ENCODE measurements at regions not wholly inside any gene's neighbourhood (a gene's known extent, or its start where the extent isn't known, plus 50 kb on each side); places are given as distances from the start of the nearest gene placed in this dataset.

DNA sequence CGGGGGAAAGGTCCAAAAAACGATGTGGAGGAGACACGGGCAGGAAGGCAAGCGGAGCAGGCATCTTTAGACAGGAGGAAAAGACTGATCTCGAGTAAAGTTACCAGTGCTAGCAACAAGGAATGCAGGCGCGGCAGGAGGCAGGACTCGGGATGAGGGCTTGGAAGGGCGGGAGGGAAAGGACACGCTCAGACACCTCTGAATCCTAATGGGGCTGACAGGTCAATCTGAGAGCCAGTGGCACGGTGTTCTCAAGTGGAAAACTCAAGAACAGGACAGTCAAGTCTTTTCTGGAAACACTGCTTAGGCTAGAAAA, 155.3 kb upstream of the COBL start:
- Histone ChIP-seq H3K36me3 (ENCODE audit: control insufficient read depth, insufficient read depth, low read length) (no peaks in the 10 kb centered on the region), H3K9me3 (ENCODE audit: control insufficient read depth, insufficient read depth, low read length) (no peaks in the 10 kb centered on the region), H3K27me3 (ENCODE audit: control insufficient read depth, insufficient read depth, low read length) (peaks cover 25% of the 10 kb centered on the region), H3K27ac (ENCODE audit: low read depth, low read length) (no peak overlapping the region), H3K9ac (ENCODE audit: low read depth, low read length) (no peak overlapping the region), H3K4me3 (ENCODE audit: low read depth, low read length) (peak overlapping the region; percentile 48; the same call in 1 of the 2 replicates), H3K4me1 (ENCODE audit: control insufficient read depth, insufficient read depth, low read length) (peaks cover 13% of the 10 kb centered on the region)

DNA sequence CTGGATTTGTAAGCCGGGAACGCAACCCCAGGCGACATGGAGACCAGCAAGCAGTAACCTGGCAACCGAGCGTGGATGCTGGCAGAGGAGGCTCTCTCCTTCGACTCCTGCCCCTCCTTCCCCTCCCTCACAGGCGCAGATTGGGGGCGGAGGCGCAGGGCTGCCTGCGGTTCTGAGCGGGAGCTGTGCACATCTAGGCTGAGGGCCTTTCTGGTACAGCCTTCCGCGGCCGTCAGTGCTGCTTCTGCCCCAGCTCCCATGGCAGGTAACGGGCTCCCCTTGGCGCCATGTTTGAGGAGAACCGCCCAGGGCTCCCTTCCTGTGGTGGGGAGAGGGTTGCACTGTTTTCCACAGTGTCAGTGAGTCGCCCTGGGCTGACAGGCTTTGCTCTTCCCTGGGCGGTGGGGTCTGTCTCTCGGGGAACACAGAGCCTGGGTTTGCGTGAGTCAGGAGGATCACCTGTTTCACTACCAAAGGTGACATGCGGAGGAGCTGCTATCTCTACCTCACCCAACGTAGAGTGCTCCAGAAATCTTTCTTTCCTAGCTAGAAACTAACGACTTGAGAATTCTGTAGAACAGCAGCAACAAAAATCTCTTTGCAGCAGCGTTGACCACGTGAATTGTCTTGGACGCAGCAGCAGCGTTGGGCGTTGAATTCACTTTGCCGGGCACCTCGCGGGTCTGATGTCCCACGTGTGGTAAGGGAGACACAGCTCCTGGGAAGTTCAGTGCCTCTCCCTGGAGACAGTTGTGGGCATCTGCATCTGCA, 154.8 kb upstream of the COBL start:
- no peaks in the 10 kb centered on the region for H3K36me3 ChIP-seq (ENCODE audit: control insufficient read depth, insufficient read depth, low read length)
- no peaks in the 10 kb centered on the region for H3K9me3 ChIP-seq (ENCODE audit: control insufficient read depth, insufficient read depth, low read length)
- H3K27ac ChIP-seq (ENCODE audit: low read depth, low read length): no peak overlapping the region
- peaks cover 25% of the 10 kb centered on the region for H3K27me3 ChIP-seq (ENCODE audit: control insufficient read depth, insufficient read depth, low read length)
- H3K9ac ChIP-seq (ENCODE audit: low read depth, low read length): no peak overlapping the region
- peak overlapping the region; percentile 48 for H3K4me3 ChIP-seq (ENCODE audit: low read depth, low read length)
- H3K4me1 ChIP-seq (ENCODE audit: control insufficient read depth, insufficient read depth, low read length): peaks cover 13% of the 10 kb centered on the region

DNA sequence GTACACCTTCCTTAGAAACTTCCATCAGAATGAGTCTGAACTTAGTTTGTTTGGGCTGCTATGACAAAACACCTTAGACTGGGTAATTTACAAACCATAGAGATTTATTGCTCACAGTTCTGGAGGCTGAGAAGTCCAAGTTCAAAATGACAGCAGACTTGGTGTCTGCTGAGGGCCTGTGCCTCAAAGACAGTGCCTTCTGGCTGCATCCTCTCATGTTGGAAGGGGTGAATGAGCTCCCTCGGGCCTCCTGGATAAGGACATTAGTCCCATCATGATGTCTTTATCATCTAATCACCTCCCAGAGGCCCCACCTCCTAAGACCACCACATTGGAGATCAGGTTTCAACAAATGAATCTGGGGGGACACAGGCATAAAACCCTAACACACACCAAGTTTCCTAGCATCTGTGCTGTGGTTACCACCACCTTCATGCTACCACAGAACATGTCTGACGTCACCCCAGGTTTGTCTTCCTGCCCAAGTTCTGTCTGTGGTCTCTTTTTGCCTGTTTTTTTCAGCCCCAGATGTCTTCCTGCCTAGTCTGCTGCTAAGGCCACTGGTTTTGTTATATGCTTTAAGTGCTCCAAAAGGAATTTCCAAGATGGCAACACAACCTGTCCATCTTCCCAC, 150.9 kb upstream of the COBL start:
- Histone ChIP-seq H3K27ac (ENCODE audit: low read depth, low read length) (no peak overlapping the region), H3K9me3 (ENCODE audit: control insufficient read depth, insufficient read depth, low read length) (no peaks in the 10 kb centered on the region), H3K4me3 (ENCODE audit: low read depth, low read length) (no peak overlapping the region), H3K4me1 (ENCODE audit: control insufficient read depth, insufficient read depth, low read length) (peaks cover 13% of the 10 kb centered on the region), H3K9ac (ENCODE audit: low read depth, low read length) (no peak overlapping the region), H3K36me3 (ENCODE audit: control insufficient read depth, insufficient read depth, low read length) (no peaks in the 10 kb centered on the region), H3K27me3 (ENCODE audit: control insufficient read depth, insufficient read depth, low read length) (peaks cover 19% of the 10 kb centered on the region)

DNA sequence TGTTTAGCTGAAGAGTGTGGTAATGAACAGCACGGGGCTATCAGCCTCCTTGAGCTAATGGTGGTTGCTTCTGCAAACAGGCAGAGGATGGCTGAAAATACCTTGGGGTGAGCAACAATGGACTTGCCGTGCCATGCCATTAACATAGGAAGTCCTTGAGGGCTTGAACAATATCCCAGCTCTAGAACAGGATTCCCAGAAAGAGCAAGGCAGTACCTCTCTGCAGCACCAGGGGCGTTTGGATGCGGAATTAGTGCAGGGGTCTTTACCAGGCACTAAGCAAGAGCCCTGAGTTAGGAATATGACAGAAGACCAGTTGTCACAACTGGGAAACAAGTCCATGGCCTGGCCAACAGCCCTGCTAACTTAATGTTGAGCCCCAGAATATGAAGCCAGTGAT, 143.2 kb upstream of the COBL start:
- Histone ChIP-seq H3K4me3 (ENCODE audit: low read depth, low read length) (no peak overlapping the region), H3K9me3 (ENCODE audit: control insufficient read depth, insufficient read depth, low read length) (no peaks in the 10 kb centered on the region), H3K27me3 (ENCODE audit: control insufficient read depth, insufficient read depth, low read length) (no peaks in the 10 kb centered on the region), H3K27ac (ENCODE audit: low read depth, low read length) (no peak overlapping the region), H3K4me1 (ENCODE audit: control insufficient read depth, insufficient read depth, low read length) (peaks cover 21% of the 10 kb centered on the region), H3K36me3 (ENCODE audit: control insufficient read depth, insufficient read depth, low read length) (no peaks in the 10 kb centered on the region), H3K9ac (ENCODE audit: low read depth, low read length) (no peak overlapping the region)

DNA sequence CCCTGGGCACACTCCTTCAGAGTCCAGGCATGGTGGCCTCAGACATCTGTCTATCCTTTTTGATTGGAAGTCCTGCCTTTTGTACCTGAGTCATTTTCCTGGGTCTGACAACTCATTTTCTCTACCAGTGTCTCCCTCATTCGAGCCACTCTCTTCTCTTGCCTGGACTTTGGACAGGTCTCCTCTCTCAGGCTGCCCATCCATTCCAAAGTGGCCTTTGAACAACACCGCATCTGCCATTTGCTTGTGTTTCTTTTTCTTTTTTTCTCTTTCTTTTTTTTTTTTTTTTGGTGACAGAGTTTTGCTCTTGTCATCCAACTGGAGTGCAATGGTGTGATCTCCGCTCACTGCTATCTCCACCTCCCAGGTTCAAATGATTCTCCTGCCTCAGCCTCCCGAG, 142.1 kb upstream of the COBL start:
- Histone ChIP-seq H3K36me3 (ENCODE audit: control insufficient read depth, insufficient read depth, low read length) (no peaks in the 10 kb centered on the region), H3K27me3 (ENCODE audit: control insufficient read depth, insufficient read depth, low read length) (no peaks in the 10 kb centered on the region), H3K9ac (ENCODE audit: low read depth, low read length) (no peak overlapping the region), H3K9me3 (ENCODE audit: control insufficient read depth, insufficient read depth, low read length) (no peaks in the 10 kb centered on the region), H3K27ac (ENCODE audit: low read depth, low read length) (no peak overlapping the region), H3K4me1 (ENCODE audit: control insufficient read depth, insufficient read depth, low read length) (peaks cover 21% of the 10 kb centered on the region), H3K4me3 (ENCODE audit: low read depth, low read length) (no peak overlapping the region)

DNA sequence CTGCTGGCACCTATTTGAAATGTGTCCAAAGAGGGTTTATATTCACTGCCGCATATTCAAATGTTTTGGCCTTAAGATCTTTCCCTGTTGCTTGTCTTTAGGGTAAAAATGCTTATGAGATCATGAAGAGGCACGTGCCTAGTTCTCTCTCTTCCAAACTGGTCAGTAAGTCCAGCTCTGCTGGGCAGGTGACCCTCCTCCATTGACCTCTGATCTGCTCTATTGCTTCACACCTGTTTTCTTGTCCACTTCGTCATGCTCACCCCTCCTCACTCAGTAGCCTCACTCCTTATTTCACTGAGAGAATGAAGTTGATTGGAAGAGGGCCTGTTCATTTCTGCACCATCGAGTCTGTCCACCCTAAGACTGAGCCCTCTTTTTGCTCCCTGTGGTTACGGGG, 140.5 kb upstream of the COBL start:
- no peaks in the 10 kb centered on the region for H3K27me3 ChIP-seq (ENCODE audit: control insufficient read depth, insufficient read depth, low read length)
- H3K9me3 ChIP-seq (ENCODE audit: control insufficient read depth, insufficient read depth, low read length): no peaks in the 10 kb centered on the region
- H3K36me3 ChIP-seq (ENCODE audit: control insufficient read depth, insufficient read depth, low read length): no peaks in the 10 kb centered on the region
- H3K27ac ChIP-seq (ENCODE audit: low read depth, low read length): no peak overlapping the region
- peaks cover 29% of the 10 kb centered on the region for H3K4me1 ChIP-seq (ENCODE audit: control insufficient read depth, insufficient read depth, low read length)
- H3K4me3 ChIP-seq (ENCODE audit: low read depth, low read length): no peak overlapping the region
- no peak overlapping the region for H3K9ac ChIP-seq (ENCODE audit: low read depth, low read length)

DNA sequence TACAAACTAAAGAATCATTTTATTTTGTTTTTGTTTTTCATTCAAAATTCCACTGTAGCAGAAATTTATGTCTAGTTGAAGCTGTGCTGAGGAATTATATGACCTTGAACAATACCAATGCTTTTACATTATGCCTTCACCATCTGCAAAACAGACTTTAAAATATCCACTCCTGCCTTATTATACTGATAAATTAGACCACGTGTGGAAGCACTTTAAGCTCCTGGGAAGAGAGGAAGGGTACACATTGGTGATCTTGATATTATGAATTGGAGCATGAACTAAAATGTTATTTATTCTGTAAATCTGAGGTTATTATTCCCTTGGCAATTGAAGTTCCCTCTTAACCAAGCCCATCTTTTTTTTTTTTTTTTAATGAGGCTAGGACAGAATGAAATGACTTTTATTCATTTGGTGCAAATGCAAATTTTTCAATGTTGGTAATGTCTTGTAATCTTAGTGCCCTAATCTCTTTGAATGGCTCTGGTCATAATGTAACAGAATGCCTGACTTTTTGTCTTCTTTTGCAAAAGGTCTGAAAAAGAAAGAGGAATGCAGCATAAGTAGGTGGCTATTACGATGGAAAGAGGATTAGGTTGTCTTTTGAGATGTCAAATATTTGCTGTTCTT, 139.9 kb upstream of the COBL start:
- Histone ChIP-seq H3K4me3 (ENCODE audit: low read depth, low read length) (no peak overlapping the region), H3K27ac (ENCODE audit: low read depth, low read length) (no peak overlapping the region), H3K4me1 (ENCODE audit: control insufficient read depth, insufficient read depth, low read length) (peaks cover 35% of the 10 kb centered on the region), H3K27me3 (ENCODE audit: control insufficient read depth, insufficient read depth, low read length) (peaks cover 3% of the 10 kb centered on the region; the same call in 1 of the 2 replicates), H3K9me3 (ENCODE audit: control insufficient read depth, insufficient read depth, low read length) (no peaks in the 10 kb centered on the region), H3K9ac (ENCODE audit: low read depth, low read length) (no peak overlapping the region), H3K36me3 (ENCODE audit: control insufficient read depth, insufficient read depth, low read length) (no peaks in the 10 kb centered on the region)

DNA sequence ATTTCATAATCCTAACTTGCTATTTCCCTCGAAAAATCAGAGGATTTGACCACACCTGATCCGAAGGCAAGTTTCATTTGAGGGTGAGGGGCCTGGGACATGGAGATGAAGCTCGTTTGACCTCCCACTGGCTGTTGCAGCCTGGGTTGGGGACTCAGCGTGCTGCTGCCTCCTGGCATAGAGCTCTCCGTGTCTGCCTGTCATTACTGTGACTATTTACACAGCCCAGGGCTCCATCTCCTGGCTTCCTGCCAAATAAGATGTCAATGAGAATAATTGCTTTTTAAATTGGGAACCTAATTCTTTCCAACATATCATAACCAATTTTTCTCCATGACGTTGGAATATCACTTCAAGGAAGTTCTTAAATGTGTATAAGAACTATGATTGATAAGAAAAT, 139.3 kb upstream of the COBL start:
- no peak overlapping the region for H3K27ac ChIP-seq (ENCODE audit: low read depth, low read length)
- no peak overlapping the region for H3K9ac ChIP-seq (ENCODE audit: low read depth, low read length)
- peaks cover 37% of the 10 kb centered on the region for H3K4me1 ChIP-seq (ENCODE audit: control insufficient read depth, insufficient read depth, low read length)
- H3K9me3 ChIP-seq (ENCODE audit: control insufficient read depth, insufficient read depth, low read length): no peaks in the 10 kb centered on the region
- H3K36me3 ChIP-seq (ENCODE audit: control insufficient read depth, insufficient read depth, low read length): no peaks in the 10 kb centered on the region
- peaks cover 7% of the 10 kb centered on the region for H3K27me3 ChIP-seq (ENCODE audit: control insufficient read depth, insufficient read depth, low read length)
- no peak overlapping the region for H3K4me3 ChIP-seq (ENCODE audit: low read depth, low read length)

DNA sequence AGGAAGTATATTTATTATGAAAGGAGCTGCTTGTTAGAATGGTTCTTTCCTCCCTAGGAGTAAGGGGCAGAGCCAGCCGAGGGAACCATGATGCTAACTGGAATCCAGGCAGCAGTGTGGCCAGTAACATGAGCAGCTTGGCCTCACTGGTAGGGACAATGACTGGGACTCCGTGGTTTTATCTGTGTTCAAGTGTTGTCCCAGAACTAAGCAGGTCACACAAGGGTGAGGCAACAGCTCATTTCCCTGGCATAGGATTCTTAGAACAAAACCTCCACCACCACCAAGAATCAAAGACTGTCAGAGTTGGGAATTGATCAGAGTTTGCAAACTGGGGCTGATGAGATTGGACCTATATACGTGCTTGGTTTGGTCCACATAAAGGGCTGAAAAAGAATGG, 138.9 kb upstream of the COBL start:
- Histone ChIP-seq H3K27ac (ENCODE audit: low read depth, low read length) (no peak overlapping the region), H3K4me1 (ENCODE audit: control insufficient read depth, insufficient read depth, low read length) (peaks cover 37% of the 10 kb centered on the region), H3K27me3 (ENCODE audit: control insufficient read depth, insufficient read depth, low read length) (peaks cover 9% of the 10 kb centered on the region), H3K9ac (ENCODE audit: low read depth, low read length) (no peak overlapping the region), H3K9me3 (ENCODE audit: control insufficient read depth, insufficient read depth, low read length) (no peaks in the 10 kb centered on the region), H3K36me3 (ENCODE audit: control insufficient read depth, insufficient read depth, low read length) (no peaks in the 10 kb centered on the region), H3K4me3 (ENCODE audit: low read depth, low read length) (no peak overlapping the region)

DNA sequence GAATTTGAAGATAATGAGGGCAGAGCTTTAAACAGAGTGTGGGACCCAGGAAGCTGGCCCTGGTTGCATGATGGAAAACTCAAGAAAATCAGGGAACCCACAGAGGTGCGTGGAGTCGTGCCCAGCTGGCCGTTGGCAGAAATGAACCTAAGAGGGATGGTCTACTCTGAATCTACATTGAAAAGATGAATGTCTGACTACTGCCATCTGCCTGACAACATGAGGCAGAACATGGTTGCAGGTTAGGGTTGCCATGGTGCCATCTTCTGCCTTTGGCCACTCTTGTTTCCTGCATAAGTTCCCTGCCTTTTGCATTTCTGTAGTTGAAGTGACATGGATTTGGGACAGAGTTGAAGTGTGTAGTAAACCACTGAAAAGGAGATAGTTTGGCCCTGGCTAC, 138.5 kb upstream of the COBL start:
- Histone ChIP-seq H3K9me3 (ENCODE audit: control insufficient read depth, insufficient read depth, low read length) (no peaks in the 10 kb centered on the region), H3K36me3 (ENCODE audit: control insufficient read depth, insufficient read depth, low read length) (no peaks in the 10 kb centered on the region), H3K9ac (ENCODE audit: low read depth, low read length) (no peak overlapping the region), H3K27me3 (ENCODE audit: control insufficient read depth, insufficient read depth, low read length) (peaks cover 11% of the 10 kb centered on the region), H3K27ac (ENCODE audit: low read depth, low read length) (no peak overlapping the region), H3K4me3 (ENCODE audit: low read depth, low read length) (no peak overlapping the region), H3K4me1 (ENCODE audit: control insufficient read depth, insufficient read depth, low read length) (peaks cover 37% of the 10 kb centered on the region)

DNA sequence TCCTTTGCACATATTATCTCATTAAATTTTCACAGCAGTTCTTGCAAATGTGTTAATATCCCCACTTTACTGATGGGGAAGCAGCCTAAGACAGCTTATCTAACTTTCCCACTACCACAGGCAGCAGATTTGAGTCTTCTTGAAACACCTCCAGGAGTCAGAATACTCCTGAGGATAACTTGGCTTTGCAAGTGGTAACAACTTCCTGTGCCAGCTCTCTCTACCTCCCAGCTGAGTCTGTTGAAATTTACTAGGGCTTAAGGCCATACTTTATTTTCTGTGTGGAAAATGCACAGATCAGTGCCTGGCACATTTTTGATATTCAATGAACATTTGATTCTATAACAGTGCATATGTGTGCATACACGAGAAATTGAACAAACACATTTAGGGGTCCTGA, 136.1 kb upstream of the COBL start:
- no peak overlapping the region for H3K9ac ChIP-seq (ENCODE audit: low read depth, low read length)
- H3K9me3 ChIP-seq (ENCODE audit: control insufficient read depth, insufficient read depth, low read length): no peaks in the 10 kb centered on the region
- H3K27me3 ChIP-seq (ENCODE audit: control insufficient read depth, insufficient read depth, low read length): peaks cover 11% of the 10 kb centered on the region
- peaks cover 40% of the 10 kb centered on the region for H3K4me1 ChIP-seq (ENCODE audit: control insufficient read depth, insufficient read depth, low read length)
- no peak overlapping the region for H3K4me3 ChIP-seq (ENCODE audit: low read depth, low read length)
- H3K27ac ChIP-seq (ENCODE audit: low read depth, low read length): no peak overlapping the region
- H3K36me3 ChIP-seq (ENCODE audit: control insufficient read depth, insufficient read depth, low read length): no peaks in the 10 kb centered on the region
